Sigmoid colon (tissue), 6 donors: ENCODE measurements at regions not wholly inside any gene's neighbourhood (a gene's known extent, or its start where the extent isn't known, plus 50 kb on each side); places are given as distances from the start of the nearest gene placed in this dataset.

Experiments used
- DNase-seq: peaks from one replicate; pipeline ENCODE4 v3.0.0-alpha.2; 2019
- H3K27ac ChIP-seq, 4 donors: fragments of 200-600 bp; sonication (generic); one replicate each; pipeline ENCODE4 v1.5.1; 2016 to 2019; ENCODE audit warnings: mild to moderate bottlenecking in 1 of 4
- H3K27me3 ChIP-seq, 3 donors: fragments of 200-600 bp; sonication (generic); one replicate each; pipeline ENCODE4 v1.5.1; 2019; ENCODE audit warnings: mild to moderate bottlenecking in 1 of 3
- H3K36me3 ChIP-seq, 4 donors: fragments of 200-600 bp; sonication (generic); one replicate each; pipeline ENCODE4 v1.5.1; 2016 to 2019
- H3K4me1 ChIP-seq, 4 donors: fragments of 200-600 bp; sonication (generic); one replicate each; pipeline ENCODE4 v1.5.1; 2017 to 2019
- H3K4me3 ChIP-seq, 4 donors: fragments of 200-600 bp; sonication (generic); one replicate each; pipeline ENCODE4 v1.5.1; 2017 to 2019; ENCODE audit warnings: mild to moderate bottlenecking in 2 of 4, moderate library complexity in 1 of 4
- H3K9me3 ChIP-seq, 4 donors: fragments of 200-600 bp in 3 of 4; sonication (generic) in 3 of 4; one replicate each; pipeline versions ENCODE4 v1.5.1 to v1.6.1; 2013 to 2019
- EP300 ChIP-seq, 4 donors: sonication (generic); formaldehyde crosslinking; IDR thresholded peaks; one replicate each; pipeline ENCODE4 v1.6.1; 2017; ENCODE audit warnings: antibody characterized with exemption in 4 of 4
- POLR2A ChIP-seq, 2 donors: fragments of 450-650 bp; IDR thresholded peaks; one replicate each; pipeline ENCODE4 v1.6.1; 2016; ENCODE audit warnings: antibody characterized with exemption in 2 of 2, mild to moderate bottlenecking in 2 of 2, moderate library complexity in 2 of 2
- POLR2AphosphoS5 ChIP-seq, 4 donors: sonication (generic); formaldehyde crosslinking; IDR thresholded peaks; one replicate each; pipeline ENCODE4 v1.6.1; 2017; ENCODE audit warnings: antibody characterized with exemption in 4 of 4
- WGBS, 2 donors: extraction: QIAGEN DNeasy Blood & Tissue Kit; methylation state at CpG; one replicate each; pipeline ENCODE4 v1.1.7; 2013; 5-methylcytosine and 5-hydroxymethylcytosine counted together
- intact Hi-C: fragments of 100-400 bp; cut with DNase I; formaldehyde crosslinking; loops from one replicate; pipeline ENCODE4 v1.15.1; 2023
- TF ChIP-seq, protein P1 (sequence below), 4 experiments: fragments of 450-650 bp in 3 of 4; fragments of 200-600 bp in 1 of 4; IDR thresholded peaks; one replicate each; pipeline ENCODE4 v1.5.1; 2016 to 2019; ENCODE audit warnings: antibody characterized with exemption in 4 of 4, mild to moderate bottlenecking in 3 of 4, moderate library complexity in 2 of 4
- donor health status: healthy with polysubstance abuse.
- donor health status: healthy.

DNA sequence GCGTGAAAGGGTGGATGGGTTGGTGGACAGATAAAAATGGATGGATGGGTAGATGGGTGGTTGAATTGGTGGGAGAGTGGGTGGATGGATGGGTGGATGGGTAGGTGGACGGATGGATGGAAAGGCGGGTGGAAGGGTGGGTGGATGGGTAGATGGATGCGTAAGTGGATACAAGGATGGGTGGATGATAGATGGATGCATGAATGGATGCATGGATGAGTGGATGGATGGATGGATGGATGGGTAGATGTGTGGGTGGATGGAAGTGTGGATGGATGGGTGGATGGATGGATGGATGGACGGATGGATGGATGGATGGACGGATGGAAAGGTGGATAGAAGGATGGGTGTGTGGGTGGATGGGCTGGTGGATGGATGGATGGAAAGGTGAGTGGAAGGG lies 77.0 kb upstream of the GRK3 start:
- DNase-seq = no peak
- Histone ChIP-seq H3K4me3 (no peak overlapping the region), H3K27ac (no peak overlapping the region), H3K4me1 (peaks cover 0 to 29% (median 25%) of the 10 kb centered on the region in 4 donors), H3K9me3 (no peaks in the 10 kb centered on the region), H3K36me3 (no peaks in the 10 kb centered on the region), H3K27me3 (no peaks in the 10 kb centered on the region)
- 96% methylated on average over 6 of the region's 6 CpGs for WGBS, 2 donors
- TF ChIP-seq POLR2AphosphoS5 (IDR thresholded peaks at IDR 0.05) (no peak), EP300 (IDR thresholded peaks at IDR 0.05) (no peak), POLR2A (IDR thresholded peaks at IDR 0.05) (no peak)
- TF ChIP-seq, protein P1, sequence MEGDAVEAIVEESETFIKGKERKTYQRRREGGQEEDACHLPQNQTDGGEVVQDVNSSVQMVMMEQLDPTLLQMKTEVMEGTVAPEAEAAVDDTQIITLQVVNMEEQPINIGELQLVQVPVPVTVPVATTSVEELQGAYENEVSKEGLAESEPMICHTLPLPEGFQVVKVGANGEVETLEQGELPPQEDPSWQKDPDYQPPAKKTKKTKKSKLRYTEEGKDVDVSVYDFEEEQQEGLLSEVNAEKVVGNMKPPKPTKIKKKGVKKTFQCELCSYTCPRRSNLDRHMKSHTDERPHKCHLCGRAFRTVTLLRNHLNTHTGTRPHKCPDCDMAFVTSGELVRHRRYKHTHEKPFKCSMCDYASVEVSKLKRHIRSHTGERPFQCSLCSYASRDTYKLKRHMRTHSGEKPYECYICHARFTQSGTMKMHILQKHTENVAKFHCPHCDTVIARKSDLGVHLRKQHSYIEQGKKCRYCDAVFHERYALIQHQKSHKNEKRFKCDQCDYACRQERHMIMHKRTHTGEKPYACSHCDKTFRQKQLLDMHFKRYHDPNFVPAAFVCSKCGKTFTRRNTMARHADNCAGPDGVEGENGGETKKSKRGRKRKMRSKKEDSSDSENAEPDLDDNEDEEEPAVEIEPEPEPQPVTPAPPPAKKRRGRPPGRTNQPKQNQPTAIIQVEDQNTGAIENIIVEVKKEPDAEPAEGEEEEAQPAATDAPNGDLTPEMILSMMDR (IDR thresholded peaks at IDR 0.05) = no peak
- intact Hi-C loops = no loop called here

DNA sequence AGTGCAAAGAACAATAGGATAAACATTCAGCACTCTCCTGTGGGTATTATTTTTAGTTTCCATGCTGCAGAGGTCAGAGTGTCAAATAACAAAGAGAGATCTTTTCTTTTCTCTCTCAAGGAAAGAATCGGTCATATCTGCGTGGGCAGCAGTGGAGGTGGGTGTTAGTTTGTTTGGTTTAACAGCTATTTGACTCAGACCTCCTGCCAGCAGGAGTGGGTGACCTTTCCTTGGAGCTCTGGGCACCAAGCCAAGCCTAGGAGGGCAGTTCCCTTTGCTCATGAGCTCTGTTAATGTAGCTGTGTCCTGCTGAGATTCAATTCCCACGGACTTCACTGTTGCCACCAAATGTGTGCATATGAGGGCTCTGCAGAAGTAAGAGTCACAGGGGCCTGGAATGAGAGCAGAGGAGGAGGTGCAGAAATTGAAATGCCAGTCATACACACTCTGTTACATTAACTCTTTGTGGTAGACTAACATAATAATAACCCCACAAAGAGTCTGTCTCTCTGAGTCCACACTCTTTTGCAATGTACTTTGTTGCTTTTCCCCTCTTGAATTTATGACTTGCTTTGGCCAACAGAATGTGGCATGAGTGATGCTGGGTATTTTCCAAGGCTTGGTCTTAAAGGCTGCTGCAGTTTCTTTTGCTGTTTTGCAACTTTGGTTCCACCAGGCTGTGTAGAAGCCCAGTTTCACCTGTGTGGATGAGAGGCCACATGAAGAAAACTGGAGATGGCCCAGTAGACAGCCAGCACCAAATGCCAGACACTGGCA lies 76.0 kb upstream of the GRK3 start:
- Histone ChIP-seq H3K4me3 (no peak overlapping the region), H3K9me3 (no peaks in the 10 kb centered on the region), H3K27ac (no peak overlapping the region), H3K36me3 (no peaks in the 10 kb centered on the region), H3K27me3 (no peaks in the 10 kb centered on the region), H3K4me1 (peaks cover 0 to 25% (median 18%) of the 10 kb centered on the region in 4 donors)
- 10 to 45% methylated on average over 3 of the region's 3 CpGs for WGBS, 2 donors
- TF ChIP-seq EP300 (IDR thresholded peaks at IDR 0.05) = no peak
- TF ChIP-seq, protein P1 (IDR thresholded peaks at IDR 0.05) = no peak
- no peak for TF ChIP-seq POLR2AphosphoS5 (IDR thresholded peaks at IDR 0.05)
- no peak for TF ChIP-seq POLR2A (IDR thresholded peaks at IDR 0.05)
- intact Hi-C loops = no loop called here
- DNase-seq = no peak

DNA sequence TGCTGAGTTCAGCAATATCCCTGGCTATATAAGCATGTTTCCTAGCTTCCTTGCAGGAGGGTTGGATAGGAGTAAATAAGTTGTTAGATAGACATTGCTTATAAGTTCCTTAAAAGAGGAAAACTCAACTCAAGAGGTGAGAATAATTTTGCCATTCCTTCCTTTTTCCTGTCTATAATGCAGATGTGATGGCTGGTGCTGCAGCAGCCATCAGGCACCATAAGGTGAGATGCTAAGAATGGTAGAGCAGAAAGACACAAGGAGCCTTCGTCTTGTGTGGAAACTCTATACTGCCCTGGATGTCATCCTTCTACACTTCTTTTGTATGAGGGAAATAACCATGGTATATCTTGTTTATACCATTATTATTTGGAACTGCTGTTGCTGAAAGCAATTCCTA lies 74.5 kb upstream of the GRK3 start:
- H3K4me3 ChIP-seq = no peak overlapping the region
- intact Hi-C loops = no loop called here
- WGBS, 2 donors = 93 to 96% methylated on average over 1 of the region's 1 CpG
- H3K36me3 ChIP-seq = no peaks in the 10 kb centered on the region
- H3K4me1 ChIP-seq = peaks cover 0 to 23% (median 11%) of the 10 kb centered on the region in 4 donors
- TF ChIP-seq POLR2A (IDR thresholded peaks at IDR 0.05) (no peak), POLR2AphosphoS5 (IDR thresholded peaks at IDR 0.05) (no peak), EP300 (IDR thresholded peaks at IDR 0.05) (no peak)
- TF ChIP-seq, protein P1 (IDR thresholded peaks at IDR 0.05) = no peak
- H3K9me3 ChIP-seq = no peaks in the 10 kb centered on the region
- no peak for DNase-seq
- H3K27me3 ChIP-seq = no peaks in the 10 kb centered on the region
- H3K27ac ChIP-seq = no peak overlapping the region

DNA sequence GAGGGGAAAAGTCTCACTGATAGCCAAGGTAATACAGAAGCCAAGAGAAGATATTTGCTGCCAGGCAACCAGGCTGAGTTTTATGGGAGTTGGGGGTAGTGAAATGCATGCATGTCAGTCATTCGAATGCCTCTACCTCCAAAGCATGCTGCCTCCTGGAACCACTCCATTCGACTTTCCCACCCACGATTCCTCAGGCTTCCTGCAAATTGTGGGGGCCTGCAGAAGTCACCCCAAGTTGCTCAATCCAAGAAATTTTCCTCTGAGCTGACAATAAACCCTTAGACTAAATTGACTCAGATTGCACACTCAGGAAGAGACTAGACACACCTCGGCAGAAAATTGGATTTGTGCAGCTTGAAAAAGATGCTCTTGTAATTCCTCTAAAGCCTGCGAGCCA lies 73.6 kb upstream of the GRK3 start:
- DNase-seq = no peak
- peaks cover 0 to 23% (median 11%) of the 10 kb centered on the region in 4 donors for H3K4me1 ChIP-seq
- no peak overlapping the region for H3K27ac ChIP-seq
- 82 to 88% methylated on average over 5 of the region's 5 CpGs for WGBS, 2 donors
- H3K9me3 ChIP-seq = no peaks in the 10 kb centered on the region
- no peaks in the 10 kb centered on the region for H3K36me3 ChIP-seq
- no peak overlapping the region for H3K4me3 ChIP-seq
- no peaks in the 10 kb centered on the region for H3K27me3 ChIP-seq
- TF ChIP-seq POLR2A (IDR thresholded peaks at IDR 0.05) (no peak), POLR2AphosphoS5 (IDR thresholded peaks at IDR 0.05) (no peak), EP300 (IDR thresholded peaks at IDR 0.05) (no peak)
- intact Hi-C loops = no loop called here

DNA sequence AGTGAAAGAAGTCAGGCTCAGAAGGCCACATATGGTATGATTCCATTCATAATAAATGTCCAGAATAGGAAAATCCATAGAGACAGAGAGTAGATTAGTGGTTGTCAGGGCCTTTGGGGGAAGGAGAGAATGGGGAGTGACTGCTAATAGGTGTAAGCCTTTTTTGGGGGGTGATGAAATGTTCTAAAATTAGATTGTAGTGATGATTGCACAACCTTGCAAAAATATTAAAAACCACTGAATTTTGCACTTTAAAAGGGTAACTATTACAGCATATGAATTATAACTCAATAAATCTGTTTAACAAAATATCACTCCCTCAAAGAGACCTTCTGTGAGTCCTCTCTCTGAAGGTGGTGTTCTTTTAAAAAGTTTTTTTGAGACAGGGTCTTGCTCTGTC lies 72.3 kb upstream of the GRK3 start:
- Histone ChIP-seq H3K36me3 (no peaks in the 10 kb centered on the region), H3K4me1 (peaks cover 0 to 23% (median 11%) of the 10 kb centered on the region in 4 donors)
- intact Hi-C loops = no loop called here

More for the DNA sequence above, 72.3 kb upstream of the GRK3 start:
- Histone ChIP-seq H3K27me3 (no peaks in the 10 kb centered on the region), H3K27ac (no peak overlapping the region), H3K9me3 (no peaks in the 10 kb centered on the region), H3K4me3 (no peak overlapping the region)
- TF ChIP-seq POLR2AphosphoS5 (IDR thresholded peaks at IDR 0.05) (no peak), EP300 (IDR thresholded peaks at IDR 0.05) (no peak), POLR2A (IDR thresholded peaks at IDR 0.05) (no peak)
- DNase-seq = no peak
